ENCODE measurements at regions not wholly inside any gene's neighbourhood (a gene's known extent, or its start where the extent isn't known, plus 50 kb on each side); places are given as distances from the start of the nearest gene placed in this dataset.

DNA sequence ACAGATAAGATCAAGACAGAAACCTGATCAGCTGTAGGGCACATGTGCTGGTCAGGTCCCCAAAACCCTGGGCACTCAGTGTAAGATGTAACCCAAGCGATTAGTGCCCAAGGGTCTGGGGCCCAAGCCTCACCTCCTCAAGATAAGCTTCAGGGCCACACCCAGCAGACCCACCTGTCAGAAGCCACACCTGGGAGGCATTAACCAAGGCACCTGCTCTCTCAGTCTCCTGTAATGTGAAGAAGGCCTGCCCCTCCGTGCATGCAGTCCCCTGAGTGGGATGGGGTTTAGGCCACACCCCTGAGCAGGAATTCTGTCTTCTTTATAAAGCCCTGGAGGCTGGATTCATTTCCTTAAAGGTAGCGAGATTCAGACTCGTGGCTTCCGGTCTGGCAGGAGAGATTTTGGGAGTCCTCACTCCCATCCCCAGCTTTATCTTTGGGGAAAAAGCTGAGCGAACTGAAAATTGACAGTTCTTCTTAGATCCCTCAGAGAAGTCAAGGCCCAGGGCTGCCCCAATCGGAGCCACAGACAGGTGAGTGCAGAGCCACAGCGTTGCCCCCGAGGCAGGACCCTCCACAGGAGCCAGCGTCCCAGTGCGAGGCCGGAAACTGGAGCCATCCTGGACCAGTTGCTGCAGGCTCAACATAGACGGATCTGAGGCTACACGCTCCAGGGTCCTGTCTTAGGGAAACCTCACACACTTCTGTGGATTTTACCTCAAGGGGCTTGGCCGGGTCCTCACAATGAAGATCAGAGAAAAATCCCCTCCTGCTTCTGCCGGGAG lies 357.6 kb upstream of the IRX4 start:
- no peak for DNase-seq (ENCODE audit: low read depth)

GRCh38 chr5:2239201-2239910 lies 356.6 kb upstream of the IRX4 start:
- DNase-seq (ENCODE audit: low read depth), result no peak

DNA sequence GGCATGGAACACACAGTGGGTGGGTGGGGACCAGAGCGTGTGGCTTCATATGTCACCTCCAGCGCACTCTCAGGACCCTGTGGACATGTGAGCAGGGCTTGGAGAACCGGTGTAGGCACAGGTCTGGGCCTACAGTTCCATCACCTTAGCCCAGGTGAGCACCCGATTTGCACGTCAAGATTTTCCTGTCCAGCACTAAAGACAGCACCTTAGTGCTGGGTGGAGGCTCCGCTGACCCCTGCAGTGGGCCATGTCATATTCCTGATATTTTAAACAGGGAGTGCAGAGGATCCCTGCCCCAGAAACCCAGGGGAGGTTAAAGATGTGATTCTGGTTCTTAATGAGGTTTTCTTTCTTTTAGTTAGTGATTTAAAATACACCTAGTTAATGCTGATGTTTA lies 356.0 kb upstream of the IRX4 start:
- DNase-seq (ENCODE audit: low read depth), result no peak

DNA sequence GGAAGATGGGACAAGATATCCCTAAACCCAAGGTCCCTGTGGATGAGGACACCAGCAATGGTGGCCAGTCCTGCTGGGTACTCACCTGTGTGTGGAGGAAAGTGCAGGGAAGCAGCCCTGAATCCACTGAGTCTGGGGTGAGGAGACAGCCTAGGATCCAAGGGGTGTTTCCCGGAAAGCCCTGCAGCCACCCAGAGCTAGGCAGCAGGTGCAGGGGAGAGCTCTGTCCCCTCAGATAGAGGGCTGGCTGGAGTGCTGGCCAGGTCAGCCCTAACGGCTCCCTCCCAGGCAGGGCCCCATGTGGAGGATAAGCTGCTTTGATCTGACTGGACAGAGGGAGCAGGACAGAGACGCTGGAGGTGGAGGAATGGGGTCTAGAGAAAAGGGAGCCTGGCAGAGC lies 344.7 kb upstream of the IRX4 start:
- DNase-seq (ENCODE audit: low read depth), result no peak

DNA sequence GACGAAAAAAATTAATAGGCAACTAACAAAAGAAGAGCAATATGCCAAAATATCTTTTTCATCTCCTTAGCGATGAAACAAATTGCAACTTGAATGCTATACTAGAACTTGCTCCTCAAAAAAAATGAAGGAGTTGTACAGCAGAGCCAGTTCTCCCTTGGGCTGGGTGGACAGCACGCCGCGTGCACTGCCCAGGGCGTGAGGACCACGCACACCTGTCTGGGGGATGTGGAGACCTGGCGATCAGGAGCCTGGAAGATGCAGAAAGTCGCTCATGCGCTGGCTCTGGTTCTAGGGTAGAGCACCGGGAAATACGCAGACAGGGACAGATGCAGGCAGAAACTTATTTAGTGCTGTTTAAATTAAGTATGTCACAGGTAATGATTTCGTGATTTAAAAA lies 342.0 kb upstream of the IRX4 start:
- no peak for DNase-seq (ENCODE audit: low read depth)

DNA sequence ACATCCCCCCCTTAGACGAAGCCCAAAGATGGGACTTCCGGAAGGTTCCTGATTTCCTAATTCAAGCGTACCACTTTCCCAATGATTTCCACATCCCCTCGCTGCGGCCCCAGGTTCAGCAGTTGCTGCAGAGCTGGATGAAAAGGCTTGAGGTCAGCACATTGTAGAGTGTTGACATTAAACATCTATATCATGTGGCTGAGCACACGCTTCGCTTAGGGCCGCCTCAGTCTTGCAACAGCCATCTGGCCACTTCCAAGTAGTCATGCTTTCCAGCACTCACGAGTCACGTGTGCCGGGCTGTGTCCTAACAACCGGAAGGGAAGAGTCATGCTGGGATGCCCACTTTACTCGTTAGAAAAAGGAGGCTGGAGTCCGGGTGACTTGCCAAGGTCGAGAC lies 340.6 kb upstream of the IRX4 start:
- no peak for DNase-seq (ENCODE audit: low read depth)

- no peak for DNase-seq (ENCODE audit: low read depth)
Observed at GRCh38 chr5:2222246-2222992, 339.7 kb upstream of the IRX4 start.

DNA sequence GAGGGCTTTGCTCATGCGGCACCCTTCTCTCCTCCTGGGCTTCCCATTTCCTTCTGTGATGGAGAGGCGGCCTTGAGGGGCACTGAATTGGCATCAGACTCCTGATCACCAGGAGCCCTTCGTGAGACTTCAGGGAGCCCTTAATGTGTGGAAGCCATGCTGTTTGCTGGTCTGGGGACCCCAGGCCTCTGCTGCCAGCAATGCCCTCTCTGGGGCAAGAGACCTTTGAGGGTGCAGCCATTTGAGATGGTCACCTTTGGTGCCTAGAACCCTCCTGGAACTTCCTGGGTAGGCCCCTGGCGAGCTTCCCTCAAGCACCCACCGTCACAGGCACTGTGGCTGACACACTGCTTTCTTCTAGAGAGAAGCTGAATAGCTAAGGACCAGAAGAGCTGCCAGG lies 338.7 kb upstream of the IRX4 start:
- no peak for DNase-seq (ENCODE audit: low read depth)

- DNase-seq (ENCODE audit: low read depth), result no peak
Observed at GRCh38 chr5:2220741-2221140, 338.0 kb upstream of the IRX4 start.

DNA sequence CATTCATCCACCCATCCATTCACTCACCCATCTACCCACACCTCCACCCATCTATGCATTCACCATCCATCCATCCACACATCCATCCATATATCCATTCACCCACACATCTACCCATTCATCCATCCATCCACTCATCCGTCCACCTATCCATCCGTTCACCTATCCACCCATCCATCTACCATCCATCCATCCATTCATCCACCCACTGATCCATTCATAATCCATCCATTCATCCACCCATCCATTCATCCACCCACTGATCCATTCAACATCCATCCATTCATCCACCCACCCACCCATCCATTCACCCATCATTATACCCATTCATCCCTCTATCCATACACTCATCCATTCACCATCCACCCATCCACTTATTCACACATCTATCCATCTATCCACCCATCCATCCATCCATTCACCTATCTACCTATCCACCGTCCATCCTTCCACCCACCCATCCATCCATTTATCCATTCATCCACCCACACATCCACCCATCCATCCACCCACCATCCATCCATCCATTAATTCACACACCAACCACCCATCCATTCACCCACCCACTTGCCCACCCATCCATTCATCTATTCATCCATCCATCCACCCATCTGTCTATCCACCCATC lies 336.5 kb upstream of the IRX4 start:
- no peak for DNase-seq (ENCODE audit: low read depth)

- DNase-seq (ENCODE audit: low read depth), result no peak
Observed at GRCh38 chr5:2217219-2217618, 334.5 kb upstream of the IRX4 start.

- DNase-seq (ENCODE audit: low read depth), result no peak
Observed at GRCh38 chr5:2214910-2215590, 332.3 kb upstream of the IRX4 start.

DNA sequence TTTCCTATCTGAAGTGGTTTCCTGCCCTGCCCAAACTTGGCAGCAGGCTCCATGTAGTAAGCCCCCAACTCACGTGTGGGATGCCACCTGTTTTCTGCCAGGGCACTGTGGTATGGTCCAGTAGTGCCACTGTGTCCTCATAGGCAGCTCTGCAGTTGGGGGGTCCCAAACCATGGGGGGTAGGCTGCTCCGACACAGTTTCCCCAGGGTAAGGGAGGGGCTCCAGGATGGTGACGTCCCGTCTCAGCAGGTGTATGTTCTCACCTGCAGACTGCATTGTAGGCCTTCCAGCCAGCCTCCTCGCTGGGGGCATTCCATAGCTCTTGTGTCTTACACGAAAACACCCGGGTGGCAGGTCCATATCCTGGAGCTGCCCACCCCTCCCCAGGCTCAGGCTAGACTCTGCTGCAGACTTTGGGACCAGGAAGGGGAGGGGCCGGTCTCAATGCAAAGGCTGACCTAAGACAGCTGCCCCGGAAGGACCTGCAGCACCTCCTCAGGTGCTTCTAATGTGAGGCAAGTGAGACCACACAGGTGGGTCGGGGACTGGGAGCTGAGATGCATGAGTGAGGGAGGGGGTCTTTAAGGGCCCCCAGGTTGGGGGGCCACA lies 330.5 kb upstream of the IRX4 start:
- no peak for DNase-seq (ENCODE audit: low read depth)

DNA sequence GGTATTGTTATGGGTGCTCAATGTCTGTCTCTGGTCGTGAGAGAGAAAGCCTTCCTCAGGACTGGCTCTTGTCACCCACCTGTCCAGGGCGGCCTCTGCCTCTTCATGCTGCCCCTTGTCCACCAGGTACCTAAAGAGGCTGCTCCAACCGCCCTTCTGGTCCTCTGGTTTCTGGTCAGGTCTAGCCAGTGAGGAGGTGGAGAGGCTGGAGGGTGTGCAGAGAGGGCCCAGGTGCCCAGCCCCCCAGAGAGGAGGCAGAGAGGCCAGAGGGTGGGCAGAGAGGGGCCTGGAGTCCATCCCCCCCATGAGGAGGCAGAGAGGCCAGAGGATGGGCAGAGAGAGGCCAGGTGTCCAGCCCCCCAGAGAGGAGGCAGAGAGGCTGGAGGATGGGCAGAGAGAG lies 329.8 kb upstream of the IRX4 start:
- DNase-seq (ENCODE audit: low read depth), result no peak

- no peak for DNase-seq (ENCODE audit: low read depth)
Observed at GRCh38 chr5:2208239-2208544, 325.5 kb upstream of the IRX4 start.

DNA sequence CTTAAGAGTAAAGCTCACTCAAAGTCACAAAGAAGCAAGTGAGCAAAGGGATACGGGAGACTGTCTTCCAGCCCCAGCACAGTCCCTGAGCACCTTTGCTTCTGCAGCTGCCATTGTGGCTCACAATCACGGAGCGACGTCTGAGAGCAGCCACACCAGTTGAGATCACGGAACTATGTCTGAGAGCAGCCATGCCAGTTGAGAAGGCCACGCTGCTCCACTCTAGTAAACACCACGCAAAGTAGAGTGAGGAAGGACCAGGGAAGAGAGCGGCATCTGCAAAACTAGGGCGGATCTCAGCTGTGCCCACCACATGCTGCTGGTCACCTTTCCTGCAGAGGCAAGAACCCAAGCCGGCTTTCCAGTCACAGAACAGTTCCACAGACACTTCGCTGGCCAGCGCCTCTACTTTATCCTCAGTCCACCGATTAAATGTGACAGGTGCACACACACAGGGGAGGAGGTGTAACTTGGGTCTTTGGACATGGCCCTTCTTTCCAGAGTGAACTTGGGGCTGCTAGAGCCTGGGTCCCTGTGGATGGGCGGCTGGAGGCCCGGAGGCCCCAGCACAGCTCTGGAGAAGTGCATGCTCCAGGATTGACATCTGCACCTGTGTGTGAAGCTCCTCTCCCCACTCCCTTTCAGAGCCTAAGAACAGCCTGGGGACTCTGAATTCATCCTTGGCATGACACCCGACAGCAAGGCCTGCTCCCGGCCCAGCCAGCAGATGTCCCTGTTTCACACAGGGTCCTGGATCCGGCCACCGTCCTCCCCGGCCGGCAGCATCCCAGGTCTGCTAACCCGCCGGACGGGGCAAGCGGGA lies 324.9 kb upstream of the IRX4 start:
- DNase-seq (ENCODE audit: low read depth), result no peak

DNA sequence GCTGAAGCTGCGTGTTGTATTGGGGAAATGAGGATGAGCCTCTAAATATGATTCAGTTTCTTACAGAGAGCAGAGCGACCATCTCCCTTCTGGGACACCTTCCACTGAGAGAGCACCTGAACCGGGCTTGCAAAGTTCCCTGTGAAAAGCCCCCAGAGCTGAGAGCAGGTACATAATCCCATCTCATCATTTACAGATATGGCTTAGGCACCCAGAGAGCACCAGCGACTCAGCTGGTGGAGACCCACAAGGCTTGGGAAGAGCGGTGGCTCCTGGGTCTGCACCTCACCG lies 324.3 kb upstream of the IRX4 start:
- no peak for DNase-seq (ENCODE audit: low read depth)

GRCh38 chr5:2206293-2207108 lies 323.8 kb upstream of the IRX4 start:
- no peak for DNase-seq (ENCODE audit: low read depth)

- no peak for DNase-seq (ENCODE audit: low read depth)
Observed at GRCh38 chr5:2205596-2206226, 323.0 kb upstream of the IRX4 start.

DNA sequence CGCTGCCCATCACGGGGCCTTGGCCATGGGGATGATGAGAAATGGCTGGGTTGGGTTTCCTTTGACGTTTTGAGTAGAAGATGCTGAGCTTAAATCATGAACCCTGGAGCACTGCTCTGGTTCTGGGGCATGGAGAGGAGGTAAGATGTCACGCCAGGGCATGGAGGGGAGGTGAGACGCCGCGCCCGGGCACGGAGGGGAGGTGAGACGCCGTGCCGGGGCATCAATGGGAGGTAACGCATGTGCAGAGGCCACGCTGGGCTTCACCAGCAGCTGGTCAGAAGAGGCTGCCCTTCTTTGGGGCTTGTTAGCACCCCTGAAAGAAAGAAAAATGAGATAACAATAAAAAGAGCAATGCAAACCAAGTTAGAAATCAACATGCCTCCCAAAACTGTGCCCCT lies 322.5 kb upstream of the IRX4 start:
- no peak for DNase-seq (ENCODE audit: low read depth)

Data from fibroblast of the conjunctiva (primary cell).